Activated naive CD4-positive, alpha-beta T cell treated with anti-CD3 and anti-CD28 coated beads for 36 hours (primary cell): ENCODE measurements at regions not wholly inside any gene's neighbourhood (a gene's known extent, or its start where the extent isn't known, plus 50 kb on each side); places are given as distances from the start of the nearest gene placed in this dataset.
"Not testable (repeated sequence)": the region's sequence is repeated elsewhere in the genome, so short reads cannot be mapped to it uniquely, and the experiment has no call there.

Experiments used
- CTCF ChIA-PET: fragments of 350-600 bp; sonication (Branson Sonifier 250); formaldehyde crosslinking; loops from one replicate; lab custom pipeline; 2021; ENCODE audit warnings: antibody characterized with exemption; lab: Charles Lee
- DNase-seq: peaks from one replicate; pipeline ENCODE4 v3.0.0-alpha.2; 2020
- H3K27ac Mint-ChIP-seq: one replicate; pipeline ENCODE4 v1.8.0; 2021; ENCODE audit warnings: mild to moderate bottlenecking, mixed read lengths
- H3K27me3 Mint-ChIP-seq: one replicate; pipeline ENCODE4 v1.8.0; 2021; ENCODE audit warnings: low read depth, mixed read lengths
- H3K36me3 Mint-ChIP-seq: one replicate; pipeline ENCODE4 v1.8.0; 2021; ENCODE audit warnings: low read depth, mixed read lengths
- H3K4me1 Mint-ChIP-seq: one replicate; pipeline ENCODE4 v1.8.0; 2021; ENCODE audit warnings: low read depth, mixed read lengths
- H3K4me3 Mint-ChIP-seq: one replicate; pipeline ENCODE4 v1.8.0; 2021; ENCODE audit warnings: mild to moderate bottlenecking, moderate library complexity, mixed read lengths
- H3K9me3 Mint-ChIP-seq: one replicate; pipeline ENCODE4 v1.8.0; 2021; ENCODE audit warnings: mixed read lengths
- intact Hi-C: fragments of 100-400 bp; cut with micrococcal nuclease; formaldehyde crosslinking; loops from one replicate; pipeline ENCODE4 v1.15.1; 2023

DNA sequence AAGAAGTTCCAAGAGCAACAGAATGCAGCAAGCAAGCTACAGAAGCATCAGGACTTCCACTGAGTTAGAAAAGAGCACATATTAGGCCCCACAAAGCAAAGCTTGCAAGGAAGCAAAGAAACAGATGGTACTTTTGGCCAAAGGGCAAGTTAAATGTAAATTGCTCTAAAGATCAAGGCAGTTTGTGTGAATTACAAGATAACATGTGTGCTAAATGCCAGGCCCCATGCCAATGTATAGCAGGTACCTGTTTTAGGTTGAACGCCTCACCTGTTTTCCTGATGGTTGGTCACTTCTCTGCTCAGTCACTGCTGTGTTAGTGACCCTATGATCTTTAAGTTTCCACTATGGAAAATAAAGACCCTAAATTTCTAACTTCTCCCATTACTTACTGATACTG is 606.5 kb upstream of the GYPC start:
- intact Hi-C loops = no loop called here
- no peak for DNase-seq
- H3K9me3 Mint-ChIP-seq = peaks cover 20% of the 10 kb centered on the region
- no peak overlapping the region for H3K27ac Mint-ChIP-seq
- H3K27me3 Mint-ChIP-seq = no peaks in the 10 kb centered on the region
- no peak overlapping the region for H3K4me3 Mint-ChIP-seq
- CTCF ChIA-PET = no interaction called here
- H3K4me1 Mint-ChIP-seq = no peaks in the 10 kb centered on the region
- no peaks in the 10 kb centered on the region for H3K36me3 Mint-ChIP-seq

DNA sequence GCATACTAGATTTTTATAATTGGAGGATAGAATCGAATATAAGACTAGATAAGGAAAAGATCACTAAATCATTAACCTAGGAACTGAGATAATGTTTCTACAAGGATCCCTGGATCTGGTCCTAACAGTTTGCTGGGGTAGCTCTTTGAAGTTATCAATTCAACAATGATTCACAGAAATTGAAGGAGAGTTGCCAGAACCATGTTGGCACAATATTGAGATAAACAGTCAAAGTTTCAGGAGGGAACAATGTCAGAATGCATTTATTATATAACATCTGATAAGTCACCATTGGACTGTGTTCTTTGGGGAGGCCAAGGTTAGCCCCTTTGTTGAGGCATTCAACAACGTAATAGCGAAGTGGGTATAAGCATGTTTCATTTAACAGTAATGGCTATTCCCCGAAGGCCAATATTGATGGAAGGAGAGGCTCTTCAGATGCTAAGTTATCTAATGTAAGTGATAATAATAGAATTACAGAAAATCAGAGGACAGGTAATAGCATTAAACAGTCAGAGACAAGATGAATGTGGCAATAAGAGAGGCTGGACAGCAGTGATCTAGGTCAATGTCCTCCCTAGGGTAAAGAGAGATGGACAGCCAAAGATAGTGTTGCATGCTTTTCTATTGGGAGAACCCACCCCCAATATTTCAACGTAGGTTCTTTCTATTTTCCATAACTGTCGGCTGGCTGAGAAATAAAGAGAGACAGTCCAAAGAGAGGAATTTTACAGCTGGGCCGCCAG is 604.8 kb upstream of the GYPC start:
- H3K27me3 Mint-ChIP-seq = no peaks in the 10 kb centered on the region
- no peaks in the 10 kb centered on the region for H3K4me1 Mint-ChIP-seq
- intact Hi-C loops = no loop called here
- H3K9me3 Mint-ChIP-seq = peaks cover 23% of the 10 kb centered on the region
- no peaks in the 10 kb centered on the region for H3K36me3 Mint-ChIP-seq
- CTCF ChIA-PET = no interaction called here
- H3K27ac Mint-ChIP-seq = no peak overlapping the region
- no peak overlapping the region for H3K4me3 Mint-ChIP-seq
- DNase-seq = no peak

DNA sequence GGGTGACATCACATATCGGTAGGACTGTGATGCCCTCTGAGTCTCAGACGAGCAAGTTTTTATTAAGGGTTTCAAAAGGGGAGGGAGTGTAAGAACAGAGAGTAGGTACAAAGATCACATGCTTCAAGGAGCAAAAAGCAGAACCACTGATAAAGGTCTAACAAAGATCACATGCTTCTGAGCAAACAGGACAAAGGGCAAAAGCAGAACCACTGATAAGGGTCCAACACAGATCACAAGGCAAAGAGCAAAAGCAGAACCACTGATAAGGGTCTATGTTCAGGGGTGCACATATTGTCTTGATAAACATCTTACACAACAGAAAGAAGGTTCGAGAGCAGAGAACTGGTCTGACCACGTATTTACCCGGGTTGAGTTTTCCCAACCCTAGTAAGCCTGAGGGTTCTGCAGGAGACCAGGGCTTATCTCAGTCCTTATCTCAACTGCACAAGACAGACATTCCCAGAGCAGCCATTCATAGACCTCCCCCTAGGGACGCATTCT is 604.2 kb upstream of the GYPC start:
- H3K4me1 Mint-ChIP-seq, CTCF ChIA-PET, H3K36me3 Mint-ChIP-seq, DNase-seq, intact Hi-C loops, H3K27ac Mint-ChIP-seq, H3K4me3 Mint-ChIP-seq, H3K27me3 Mint-ChIP-seq: not testable (repeated sequence)
- peaks cover 23% of the 10 kb centered on the region for H3K9me3 Mint-ChIP-seq

GRCh38 chr2:126059379-126059778 is 596.6 kb upstream of the GYPC start:
- DNase-seq = no peak
- Mint-ChIP-seq H3K27me3 (no peaks in the 10 kb centered on the region), H3K36me3 (no peaks in the 10 kb centered on the region), H3K4me3 (no peak overlapping the region), H3K27ac (no peak overlapping the region), H3K9me3 (peaks cover 22% of the 10 kb centered on the region), H3K4me1 (no peaks in the 10 kb centered on the region)
- intact Hi-C loops = no loop called here
- CTCF ChIA-PET = no interaction called here

DNA sequence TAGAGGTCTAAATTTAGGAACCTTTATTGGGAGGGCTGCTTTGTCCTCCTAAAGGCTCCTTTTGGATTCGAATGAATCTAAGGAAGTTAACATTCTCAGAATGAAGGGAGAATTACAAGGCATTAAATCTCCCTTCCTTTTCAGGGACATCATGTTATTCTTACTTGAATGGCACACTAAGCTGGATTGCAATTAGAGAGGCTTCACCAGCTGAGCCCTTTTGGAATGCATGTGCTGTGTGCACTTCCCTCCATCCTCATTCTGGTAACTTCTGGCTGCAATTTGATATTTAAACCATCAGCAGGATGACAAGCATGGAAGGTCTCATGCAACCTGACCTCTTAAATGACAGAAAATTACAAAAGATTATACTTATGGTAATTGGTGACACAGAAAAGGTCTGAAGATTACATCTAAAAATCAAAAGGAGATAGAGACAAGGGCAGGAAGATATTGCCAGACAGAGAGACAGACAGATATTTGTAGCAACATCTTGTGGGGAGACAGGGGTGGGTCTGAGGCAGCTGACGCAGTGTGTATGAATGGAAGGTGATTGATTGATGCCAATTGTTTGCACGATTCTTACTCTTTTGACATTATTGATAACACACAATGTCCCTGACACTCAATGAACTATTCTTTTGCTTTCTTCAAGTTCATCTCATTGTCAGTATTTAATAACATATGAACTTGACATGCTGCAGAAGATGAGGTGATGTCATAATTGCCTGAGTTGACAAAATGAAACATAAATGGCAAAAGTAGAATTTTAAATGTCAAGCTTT is 570.8 kb upstream of the GYPC start:
- Mint-ChIP-seq H3K27me3 (no peaks in the 10 kb centered on the region), H3K27ac (no peak overlapping the region), H3K4me3 (no peak overlapping the region), H3K9me3 (no peaks in the 10 kb centered on the region), H3K36me3 (no peaks in the 10 kb centered on the region), H3K4me1 (no peaks in the 10 kb centered on the region)
- intact Hi-C loops = no loop called here
- CTCF ChIA-PET = no interaction called here
- DNase-seq = no peak

DNA sequence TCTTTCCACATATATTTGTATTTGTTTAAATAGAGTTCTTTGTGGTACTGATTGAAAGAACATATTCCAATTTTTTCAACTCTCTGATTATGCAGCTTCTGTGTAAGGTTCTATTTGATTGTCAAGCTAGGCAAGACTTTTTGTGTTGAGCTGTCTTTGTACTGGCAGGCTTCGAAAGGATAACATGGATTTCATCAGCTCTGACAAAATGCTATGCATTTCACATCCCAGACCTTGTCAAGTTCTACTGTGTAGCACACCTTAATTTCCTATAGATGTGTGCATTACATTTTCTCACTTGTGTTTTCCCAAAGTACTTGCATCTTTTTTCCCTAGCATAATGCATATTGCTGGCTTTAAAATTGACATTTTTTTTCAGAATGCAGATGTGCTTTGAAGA is 555.0 kb upstream of the GYPC start:
- intact Hi-C loops = no loop called here
- H3K4me3 Mint-ChIP-seq = no peak overlapping the region
- peaks cover 7% of the 10 kb centered on the region for H3K9me3 Mint-ChIP-seq
- no peak for DNase-seq
- no peaks in the 10 kb centered on the region for H3K4me1 Mint-ChIP-seq
- CTCF ChIA-PET = no interaction called here
- H3K36me3 Mint-ChIP-seq = no peaks in the 10 kb centered on the region
- H3K27ac Mint-ChIP-seq = no peak overlapping the region
- peaks cover 3% of the 10 kb centered on the region for H3K27me3 Mint-ChIP-seq

DNA sequence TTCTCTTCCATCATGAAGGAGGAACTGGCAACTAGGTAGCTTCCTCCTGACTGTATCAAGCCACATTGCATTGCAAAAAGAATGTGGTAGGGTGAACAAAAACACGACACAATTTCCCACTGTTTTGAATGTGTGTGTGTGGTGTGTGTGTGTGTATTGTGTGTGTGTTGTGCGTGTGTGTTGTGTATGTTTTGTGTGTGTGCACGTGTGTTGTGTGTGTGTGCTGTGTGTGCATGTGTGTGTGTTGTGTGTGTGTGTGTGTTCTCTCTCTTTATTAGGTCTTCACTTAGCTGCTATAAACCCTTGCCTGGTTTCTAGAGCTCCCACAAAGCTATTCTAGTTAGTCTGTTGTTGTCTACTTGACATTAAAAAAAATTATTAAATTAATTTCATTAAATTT is 550.0 kb upstream of the GYPC start:
- Mint-ChIP-seq H3K4me1 (no peaks in the 10 kb centered on the region), H3K4me3 (no peak overlapping the region), H3K27me3 (peaks cover 3% of the 10 kb centered on the region), H3K27ac (no peak overlapping the region), H3K9me3 (peaks cover 8% of the 10 kb centered on the region), H3K36me3 (no peaks in the 10 kb centered on the region)
- no peak for DNase-seq
- intact Hi-C loops = no loop called here
- CTCF ChIA-PET = no interaction called here

- H3K9me3 Mint-ChIP-seq = peaks cover 6% of the 10 kb centered on the region
- H3K4me3 Mint-ChIP-seq = no peak overlapping the region
- H3K27ac Mint-ChIP-seq = no peak overlapping the region
- no peaks in the 10 kb centered on the region for H3K4me1 Mint-ChIP-seq
- no peak for DNase-seq
- H3K27me3 Mint-ChIP-seq = peaks cover 3% of the 10 kb centered on the region
- intact Hi-C loops = no loop called here
- no peaks in the 10 kb centered on the region for H3K36me3 Mint-ChIP-seq
- CTCF ChIA-PET = no interaction called here
Observed at GRCh38 chr2:126107883-126108282, 548.1 kb upstream of the GYPC start.

- no peaks in the 10 kb centered on the region for H3K9me3 Mint-ChIP-seq
- H3K27ac Mint-ChIP-seq = no peak overlapping the region
- H3K4me1 Mint-ChIP-seq = no peaks in the 10 kb centered on the region
- H3K27me3 Mint-ChIP-seq = no peaks in the 10 kb centered on the region
- DNase-seq = no peak
- CTCF ChIA-PET = no interaction called here
- H3K36me3 Mint-ChIP-seq = no peaks in the 10 kb centered on the region
- intact Hi-C loops = no loop called here
- no peak overlapping the region for H3K4me3 Mint-ChIP-seq
Observed at GRCh38 chr2:126115975-126116374, 540.0 kb upstream of the GYPC start.

- Mint-ChIP-seq H3K4me3 (no peak overlapping the region), H3K9me3 (no peaks in the 10 kb centered on the region), H3K27ac (no peak overlapping the region), H3K27me3 (no peaks in the 10 kb centered on the region), H3K4me1 (no peaks in the 10 kb centered on the region), H3K36me3 (no peaks in the 10 kb centered on the region)
- intact Hi-C loops = no loop called here
- CTCF ChIA-PET = no interaction called here
- DNase-seq = no peak
Observed at GRCh38 chr2:126117886-126118285, 538.1 kb upstream of the GYPC start.

GRCh38 chr2:126145752-126146151 is 510.2 kb upstream of the GYPC start:
- CTCF ChIA-PET = interaction anchor here (1.0 kb wide), 1 partner anchor 702 kb away, joined by 3 read pairs; no protein-coding TSS in a partner anchor
- no peak overlapping the region for H3K4me3 Mint-ChIP-seq
- H3K27me3 Mint-ChIP-seq = peaks cover 6% of the 10 kb centered on the region
- DNase-seq = no peak
- no peaks in the 10 kb centered on the region for H3K4me1 Mint-ChIP-seq
- peaks cover 3% of the 10 kb centered on the region for H3K9me3 Mint-ChIP-seq
- no peaks in the 10 kb centered on the region for H3K36me3 Mint-ChIP-seq
- no peak overlapping the region for H3K27ac Mint-ChIP-seq
- intact Hi-C loops = no loop called here

DNA sequence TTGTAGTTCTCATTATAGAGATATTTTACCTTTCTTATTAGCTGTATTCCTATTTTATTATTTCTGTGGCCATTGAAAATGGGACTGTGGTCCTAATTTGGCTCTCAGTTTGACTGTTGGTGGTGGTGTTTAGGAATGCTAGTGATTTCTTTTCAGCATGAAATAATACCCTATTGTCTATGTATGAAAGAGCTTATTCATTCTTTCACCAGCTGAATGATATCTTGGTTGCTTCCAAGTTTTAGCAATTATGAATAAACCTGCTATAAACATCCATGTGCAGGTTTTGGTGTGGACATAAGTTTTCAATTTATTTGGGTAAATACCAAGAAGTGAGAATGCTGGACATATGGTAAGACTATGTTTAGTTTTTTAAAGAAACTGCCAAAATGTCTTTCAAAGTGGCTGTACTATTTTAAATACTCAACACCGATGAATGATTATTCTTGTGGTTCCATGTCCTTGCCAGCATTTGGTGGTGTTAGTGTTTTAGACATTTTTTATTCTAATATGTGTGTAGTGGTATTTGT is 501.6 kb upstream of the GYPC start:
- H3K9me3 Mint-ChIP-seq = peaks cover 2% of the 10 kb centered on the region
- H3K4me1 Mint-ChIP-seq = no peaks in the 10 kb centered on the region
- DNase-seq = no peak
- intact Hi-C loops = no loop called here
- no peak overlapping the region for H3K4me3 Mint-ChIP-seq
- H3K27me3 Mint-ChIP-seq = peaks cover 9% of the 10 kb centered on the region
- no peaks in the 10 kb centered on the region for H3K36me3 Mint-ChIP-seq
- CTCF ChIA-PET = no interaction called here
- no peak overlapping the region for H3K27ac Mint-ChIP-seq

DNA sequence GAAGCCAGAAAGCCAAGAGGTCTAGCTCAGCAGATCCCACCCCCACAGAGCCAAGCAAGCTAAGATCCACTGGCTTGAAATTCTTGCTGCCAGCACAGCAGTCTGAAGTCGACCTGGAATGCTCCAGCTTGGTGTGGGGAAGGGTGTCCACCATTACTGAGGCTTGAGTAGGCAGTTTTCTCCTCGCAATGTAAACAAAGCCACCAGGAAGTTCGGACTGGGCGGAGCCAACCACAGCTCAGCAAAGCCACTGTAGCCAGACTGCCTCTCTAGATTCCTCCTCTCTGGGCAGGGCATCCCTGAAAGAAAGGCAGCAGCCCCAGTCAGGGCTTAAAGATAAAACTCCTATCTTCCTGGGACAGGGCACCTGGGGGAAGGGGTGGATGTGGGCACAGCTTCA is 495.0 kb upstream of the GYPC start:
- H3K27me3 Mint-ChIP-seq, H3K4me1 Mint-ChIP-seq, CTCF ChIA-PET, H3K27ac Mint-ChIP-seq, H3K4me3 Mint-ChIP-seq, H3K36me3 Mint-ChIP-seq, H3K9me3 Mint-ChIP-seq, DNase-seq, intact Hi-C loops: not testable (repeated sequence)
